ENCODE measurements at regions not wholly inside any gene's neighbourhood (a gene's known extent, or its start where the extent isn't known, plus 50 kb on each side); places are given as distances from the start of the nearest gene placed in this dataset.

- 89% methylated on average over 4 of the region's 4 CpGs for WGBS
- Histone ChIP-seq H3K9me3 (ENCODE audit: control insufficient read depth in 2 of 2, insufficient read depth in 1 of 2, low read length in 1 of 2) (no peaks in the 10 kb centered on the region), H3K36me3 (ENCODE audit: control insufficient read depth in 2 of 2, insufficient read depth in 2 of 2, low read length in 1 of 2) (no peaks in the 10 kb centered on the region), H3K27ac (ENCODE audit: low read depth in 1 of 2, low read length in 1 of 2) (no peak overlapping the region), H3K4me1 (ENCODE audit: control insufficient read depth in 2 of 2, insufficient read depth in 2 of 2, low read length in 2 of 2) (no peaks in the 10 kb centered on the region), H3K27me3 (ENCODE audit: control insufficient read depth in 2 of 2, insufficient read depth in 1 of 2, low read length in 1 of 2) (no peaks in the 10 kb centered on the region), H3K4me3 (ENCODE audit: low read length in 2 of 2) (no peak overlapping the region)
- no peak for DNase-seq (ENCODE audit: low read depth in 6 of 9, low spot score in 9 of 9)
These were observed 138.5 kb upstream of the CDH20 start for GRCh38 chr18:61194726-61195125.

- Histone ChIP-seq H3K27me3 (ENCODE audit: control insufficient read depth in 2 of 2, insufficient read depth in 1 of 2, low read length in 1 of 2) (no peaks in the 10 kb centered on the region), H3K9me3 (ENCODE audit: control insufficient read depth in 2 of 2, insufficient read depth in 1 of 2, low read length in 1 of 2) (no peaks in the 10 kb centered on the region), H3K4me3 (ENCODE audit: low read length in 2 of 2) (no peak overlapping the region), H3K36me3 (ENCODE audit: control insufficient read depth in 2 of 2, insufficient read depth in 2 of 2, low read length in 1 of 2) (no peaks in the 10 kb centered on the region), H3K27ac (ENCODE audit: low read depth in 1 of 2, low read length in 1 of 2) (no peak overlapping the region), H3K4me1 (ENCODE audit: control insufficient read depth in 2 of 2, insufficient read depth in 2 of 2, low read length in 2 of 2) (no peaks in the 10 kb centered on the region)
- no peak for DNase-seq (ENCODE audit: low read depth in 6 of 9, low spot score in 9 of 9)
- WGBS = 87% methylated on average over 4 of the region's 4 CpGs
These were observed 136.5 kb upstream of the CDH20 start for GRCh38 chr18:61196750-61197149.

- no peak for DNase-seq (ENCODE audit: low read depth in 6 of 9, low spot score in 9 of 9)
- Histone ChIP-seq H3K27me3 (ENCODE audit: control insufficient read depth in 2 of 2, insufficient read depth in 1 of 2, low read length in 1 of 2) (no peaks in the 10 kb centered on the region), H3K4me3 (ENCODE audit: low read length in 2 of 2) (no peak overlapping the region), H3K9me3 (ENCODE audit: control insufficient read depth in 2 of 2, insufficient read depth in 1 of 2, low read length in 1 of 2) (no peaks in the 10 kb centered on the region), H3K4me1 (ENCODE audit: control insufficient read depth in 2 of 2, insufficient read depth in 2 of 2, low read length in 2 of 2) (no peaks in the 10 kb centered on the region), H3K27ac (ENCODE audit: low read depth in 1 of 2, low read length in 1 of 2) (no peak overlapping the region), H3K36me3 (ENCODE audit: control insufficient read depth in 2 of 2, insufficient read depth in 2 of 2, low read length in 1 of 2) (no peaks in the 10 kb centered on the region)
These were observed 134.7 kb upstream of the CDH20 start for GRCh38 chr18:61198486-61198885.

DNA sequence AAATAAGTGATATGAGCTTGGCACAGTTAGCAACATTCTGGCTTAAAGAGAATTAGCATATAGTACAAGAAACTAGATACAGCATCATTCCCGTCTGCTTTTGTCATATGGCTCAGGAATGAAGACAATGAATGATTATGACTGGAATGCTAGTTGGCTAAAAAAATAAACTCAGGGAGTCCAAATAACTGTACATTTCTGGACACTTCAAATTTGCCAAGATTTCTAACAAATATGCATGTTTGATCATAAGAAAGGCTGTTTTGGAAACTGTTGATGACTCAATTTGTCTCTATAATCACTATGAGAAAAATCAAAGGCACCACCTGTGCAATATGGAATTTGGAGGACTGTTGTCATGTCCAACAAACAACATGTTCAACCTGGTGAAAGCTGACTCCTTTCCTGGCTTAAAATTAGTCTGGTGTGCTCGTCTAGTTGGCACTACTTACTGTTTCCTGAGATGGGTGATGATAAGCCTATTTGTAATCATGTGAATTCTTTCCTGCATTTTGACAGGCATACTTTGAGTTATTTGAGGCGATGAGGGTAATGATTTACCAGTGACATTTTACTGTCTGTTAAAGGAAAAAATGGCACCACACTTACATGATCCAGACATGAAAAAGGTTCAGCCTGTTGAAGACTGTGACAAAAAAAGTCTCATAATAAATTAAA, 133.9 kb upstream of the CDH20 start:
- H3K4me3 ChIP-seq (ENCODE audit: low read length in 2 of 2) = no peak overlapping the region
- no peak for DNase-seq (ENCODE audit: low read depth in 6 of 9, low spot score in 9 of 9)
- no peaks in the 10 kb centered on the region for H3K36me3 ChIP-seq (ENCODE audit: control insufficient read depth in 2 of 2, insufficient read depth in 2 of 2, low read length in 1 of 2)
- H3K4me1 ChIP-seq (ENCODE audit: control insufficient read depth in 2 of 2, insufficient read depth in 2 of 2, low read length in 2 of 2) = no peaks in the 10 kb centered on the region
- H3K27ac ChIP-seq (ENCODE audit: low read depth in 1 of 2, low read length in 1 of 2) = no peak overlapping the region
- WGBS = 69% methylated on average over 3 of the region's 3 CpGs
- H3K27me3 ChIP-seq (ENCODE audit: control insufficient read depth in 2 of 2, insufficient read depth in 1 of 2, low read length in 1 of 2) = no peaks in the 10 kb centered on the region
- H3K9me3 ChIP-seq (ENCODE audit: control insufficient read depth in 2 of 2, insufficient read depth in 1 of 2, low read length in 1 of 2) = no peaks in the 10 kb centered on the region

- Histone ChIP-seq H3K4me3 (ENCODE audit: low read length in 2 of 2) (no peak overlapping the region), H3K9me3 (ENCODE audit: control insufficient read depth in 2 of 2, insufficient read depth in 1 of 2, low read length in 1 of 2) (no peaks in the 10 kb centered on the region), H3K27me3 (ENCODE audit: control insufficient read depth in 2 of 2, insufficient read depth in 1 of 2, low read length in 1 of 2) (no peaks in the 10 kb centered on the region), H3K36me3 (ENCODE audit: control insufficient read depth in 2 of 2, insufficient read depth in 2 of 2, low read length in 1 of 2) (no peaks in the 10 kb centered on the region), H3K27ac (ENCODE audit: low read depth in 1 of 2, low read length in 1 of 2) (no peak overlapping the region), H3K4me1 (ENCODE audit: control insufficient read depth in 2 of 2, insufficient read depth in 2 of 2, low read length in 2 of 2) (no peaks in the 10 kb centered on the region)
- DNase-seq (ENCODE audit: low read depth in 6 of 9, low spot score in 9 of 9) = no peak
- WGBS = 88% methylated on average over 2 of the region's 2 CpGs
These were observed 131.7 kb upstream of the CDH20 start for GRCh38 chr18:61201511-61201910.

GRCh38 chr18:61203151-61203550, 130.1 kb upstream of the CDH20 start:
- H3K27me3 ChIP-seq (ENCODE audit: control insufficient read depth in 2 of 2, insufficient read depth in 1 of 2, low read length in 1 of 2) = no peaks in the 10 kb centered on the region
- WGBS = 100% methylated on average over 1 of the region's 1 CpG

GRCh38 chr18:61209801-61210200, 123.4 kb upstream of the CDH20 start:
- Histone ChIP-seq H3K4me3 (ENCODE audit: low read length in 2 of 2) (no peak overlapping the region), H3K9me3 (ENCODE audit: control insufficient read depth in 2 of 2, insufficient read depth in 1 of 2, low read length in 1 of 2) (peaks cover 0 to 2% of the 10 kb centered on the region in 2 donors), H3K27me3 (ENCODE audit: control insufficient read depth in 2 of 2, insufficient read depth in 1 of 2, low read length in 1 of 2) (no peaks in the 10 kb centered on the region), H3K4me1 (ENCODE audit: control insufficient read depth in 2 of 2, insufficient read depth in 2 of 2, low read length in 2 of 2) (no peaks in the 10 kb centered on the region), H3K27ac (ENCODE audit: low read depth in 1 of 2, low read length in 1 of 2) (no peak overlapping the region), H3K36me3 (ENCODE audit: control insufficient read depth in 2 of 2, insufficient read depth in 2 of 2, low read length in 1 of 2) (no peaks in the 10 kb centered on the region)
- WGBS = 86% methylated on average over 5 of the region's 5 CpGs
- DNase-seq (ENCODE audit: low read depth in 6 of 9, low spot score in 9 of 9) = no peak

More at GRCh38 chr18:61203151-61203550, 130.1 kb upstream of the CDH20 start:
- DNase-seq (ENCODE audit: low read depth in 6 of 9, low spot score in 9 of 9) = no peak
- Histone ChIP-seq H3K9me3 (ENCODE audit: control insufficient read depth in 2 of 2, insufficient read depth in 1 of 2, low read length in 1 of 2) (no peaks in the 10 kb centered on the region), H3K36me3 (ENCODE audit: control insufficient read depth in 2 of 2, insufficient read depth in 2 of 2, low read length in 1 of 2) (no peaks in the 10 kb centered on the region), H3K4me3 (ENCODE audit: low read length in 2 of 2) (no peak overlapping the region), H3K4me1 (ENCODE audit: control insufficient read depth in 2 of 2, insufficient read depth in 2 of 2, low read length in 2 of 2) (no peaks in the 10 kb centered on the region), H3K27ac (ENCODE audit: low read depth in 1 of 2, low read length in 1 of 2) (no peak overlapping the region)

- Histone ChIP-seq H3K36me3 (ENCODE audit: control insufficient read depth in 2 of 2, insufficient read depth in 2 of 2, low read length in 1 of 2) (no peaks in the 10 kb centered on the region), H3K4me1 (ENCODE audit: control insufficient read depth in 2 of 2, insufficient read depth in 2 of 2, low read length in 2 of 2) (no peaks in the 10 kb centered on the region), H3K27me3 (ENCODE audit: control insufficient read depth in 2 of 2, insufficient read depth in 1 of 2, low read length in 1 of 2) (no peaks in the 10 kb centered on the region), H3K9me3 (ENCODE audit: control insufficient read depth in 2 of 2, insufficient read depth in 1 of 2, low read length in 1 of 2) (no peaks in the 10 kb centered on the region), H3K4me3 (ENCODE audit: low read length in 2 of 2) (no peak overlapping the region), H3K27ac (ENCODE audit: low read depth in 1 of 2, low read length in 1 of 2) (no peak overlapping the region)
- no peak for DNase-seq (ENCODE audit: low read depth in 6 of 9, low spot score in 9 of 9)
- WGBS = 92% methylated on average over 6 of the region's 6 CpGs
These were observed 117.2 kb upstream of the CDH20 start for GRCh38 chr18:61216051-61216450.

- DNase-seq (ENCODE audit: low read depth in 6 of 9, low spot score in 9 of 9) = no peak
- no peaks in the 10 kb centered on the region for H3K27me3 ChIP-seq (ENCODE audit: control insufficient read depth in 2 of 2, insufficient read depth in 1 of 2, low read length in 1 of 2)
- no peak overlapping the region for H3K4me3 ChIP-seq (ENCODE audit: low read length in 2 of 2)
- no peak overlapping the region for H3K27ac ChIP-seq (ENCODE audit: low read depth in 1 of 2, low read length in 1 of 2)
- H3K4me1 ChIP-seq (ENCODE audit: control insufficient read depth in 2 of 2, insufficient read depth in 2 of 2, low read length in 2 of 2) = no peaks in the 10 kb centered on the region
- H3K9me3 ChIP-seq (ENCODE audit: control insufficient read depth in 2 of 2, insufficient read depth in 1 of 2, low read length in 1 of 2) = no peaks in the 10 kb centered on the region
- no peaks in the 10 kb centered on the region for H3K36me3 ChIP-seq (ENCODE audit: control insufficient read depth in 2 of 2, insufficient read depth in 2 of 2, low read length in 1 of 2)
These were observed 111.0 kb upstream of the CDH20 start for GRCh38 chr18:61222206-61222605.

DNA sequence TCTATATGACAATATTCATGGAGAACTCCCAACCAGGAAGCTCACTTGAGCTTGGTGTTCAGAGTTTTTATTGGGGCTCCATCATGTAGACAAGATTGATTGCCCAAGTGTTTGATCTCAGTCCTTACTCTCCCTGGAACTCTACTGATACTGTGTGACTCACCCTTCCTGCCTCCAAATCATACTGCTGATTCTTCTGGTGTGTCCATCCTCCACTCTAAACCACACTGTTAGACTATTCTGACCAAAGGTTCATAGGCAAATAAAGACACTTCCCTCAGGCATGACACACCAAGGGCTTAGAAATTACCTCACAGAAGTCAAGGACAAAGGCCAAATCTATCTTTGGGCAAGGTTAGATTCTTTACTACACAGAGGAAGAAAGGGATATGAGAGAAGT, 107.9 kb upstream of the CDH20 start:
- no peaks in the 10 kb centered on the region for H3K27me3 ChIP-seq (ENCODE audit: control insufficient read depth in 2 of 2, insufficient read depth in 1 of 2, low read length in 1 of 2)
- H3K27ac ChIP-seq (ENCODE audit: low read depth in 1 of 2, low read length in 1 of 2) = no peak overlapping the region
- H3K4me3 ChIP-seq (ENCODE audit: low read length in 2 of 2) = no peak overlapping the region
- no peaks in the 10 kb centered on the region for H3K4me1 ChIP-seq (ENCODE audit: control insufficient read depth in 2 of 2, insufficient read depth in 2 of 2, low read length in 2 of 2)
- no peak for DNase-seq (ENCODE audit: low read depth in 6 of 9, low spot score in 9 of 9)
- no peaks in the 10 kb centered on the region for H3K9me3 ChIP-seq (ENCODE audit: control insufficient read depth in 2 of 2, insufficient read depth in 1 of 2, low read length in 1 of 2)
- H3K36me3 ChIP-seq (ENCODE audit: control insufficient read depth in 2 of 2, insufficient read depth in 2 of 2, low read length in 1 of 2) = no peaks in the 10 kb centered on the region
